Fibroblast of lung (primary cell): ENCODE measurements at regions not wholly inside any gene's neighbourhood (a gene's known extent, or its start where the extent isn't known, plus 50 kb on each side); places are given as distances from the start of the nearest gene placed in this dataset.

ENCODE experiments used
- DNase-seq, 2 donors: peaks; one replicate each; pipeline versions ENCODE4 v3.0.0 to v3.0.0-alpha.2; 2010; ENCODE audit warnings: low read depth in 2 of 2
- H2AFZ ChIP-seq: 2 replicates; pipeline ENCODE4 v1.5.1; 2012; ENCODE audit warnings: low read length, control low read depth, inconsistent platforms
- H3K27ac ChIP-seq: 2 replicates; pipeline ENCODE4 v1.5.1; 2011; ENCODE audit warnings: low read length, control low read depth; ENCODE audit not compliant: insufficient read depth
- H3K27me3 ChIP-seq: 2 replicates; pipeline ENCODE4 v1.5.1; 2011; ENCODE audit warnings: mild to moderate bottlenecking, low read length; ENCODE audit not compliant: control insufficient read depth, insufficient read depth
- H3K36me3 ChIP-seq: 2 replicates; pipeline ENCODE4 v1.5.1; 2011; ENCODE audit warnings: low read length; ENCODE audit not compliant: control insufficient read depth, insufficient read depth
- H3K4me1 ChIP-seq: 2 replicates; pipeline ENCODE4 v1.5.1; 2011; ENCODE audit warnings: low read length; ENCODE audit not compliant: control insufficient read depth, insufficient read depth; ENCODE audit errors: extremely low read depth
- H3K4me2 ChIP-seq: 2 replicates; pipeline ENCODE4 v1.5.1; 2011; ENCODE audit warnings: low read length, control low read depth; ENCODE audit not compliant: insufficient read depth; ENCODE audit errors: extremely low read depth
- H3K4me3 ChIP-seq, 4 experiments: fragments of 200-600 bp in 1 of 4; sonication (generic) in 1 of 4; replicated peaks in 1 of 4; 2 replicates each; pipeline ENCODE4 v1.5.1; 2011 to 2016; ENCODE audit warnings: low read length in 4 of 4, low read depth in 3 of 4, mild to moderate bottlenecking in 3 of 4, control low read depth in 2 of 4, inconsistent platforms in 1 of 4, mixed read lengths in 1 of 4; ENCODE audit not compliant: insufficient read depth in 1 of 4; ENCODE audit errors: control extremely low read depth in 1 of 4
- H3K79me2 ChIP-seq: 2 replicates; pipeline ENCODE4 v1.5.1; 2012; ENCODE audit warnings: mild to moderate bottlenecking, low read length, inconsistent platforms; ENCODE audit not compliant: control insufficient read depth, insufficient read depth
- H3K9ac ChIP-seq: 2 replicates; pipeline ENCODE4 v1.5.1; 2011; ENCODE audit warnings: mild to moderate bottlenecking, low read length, control low read depth; ENCODE audit not compliant: insufficient read depth
- H3K9me3 ChIP-seq: 2 replicates; pipeline ENCODE4 v1.5.1; 2012; ENCODE audit warnings: low read depth, low read length; ENCODE audit not compliant: control insufficient read depth, insufficient read depth
- H4K20me1 ChIP-seq: 2 replicates; pipeline ENCODE4 v1.5.1; 2011; ENCODE audit warnings: low read length; ENCODE audit not compliant: control insufficient read depth, insufficient read depth; ENCODE audit errors: extremely low read depth
- EZH2 ChIP-seq: IDR thresholded peaks from 2 replicates; pipeline ENCODE4 v1.5.1; 2012; ENCODE audit warnings: low read length, control low read depth, mild to moderate bottlenecking; ENCODE audit errors: missing control alignments
- TF ChIP-seq, protein P1 (sequence below), 2 donors: IDR thresholded peaks in 1 of 2; conservative IDR thresholded peaks in 1 of 2; 1 replicate in 1 of 2; 2 replicates in 1 of 2; pipeline ENCODE4 v1.5.1; 2011 to 2012; ENCODE audit warnings: low read length in 2 of 2, control low read depth in 1 of 2, inconsistent platforms in 1 of 2, low read depth in 1 of 2, mild to moderate bottlenecking in 1 of 2

DNA sequence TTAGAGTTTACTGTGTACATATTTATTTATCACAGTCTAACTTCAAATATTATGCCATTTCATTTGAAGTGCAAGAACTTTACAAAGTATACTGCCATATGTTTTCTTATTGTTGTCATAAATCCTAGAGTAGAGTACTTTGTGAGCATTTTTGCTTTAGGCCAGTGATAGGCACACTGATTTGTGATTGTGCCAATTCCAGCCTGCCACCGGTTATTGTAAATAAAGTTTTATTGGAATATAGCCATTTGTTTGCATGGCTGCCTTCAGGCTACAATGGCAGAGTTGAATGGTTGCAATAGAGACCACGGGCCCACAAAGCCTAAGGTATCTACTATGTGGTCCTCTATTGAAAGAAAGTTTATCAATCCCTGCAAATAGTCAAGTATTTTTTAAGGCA, 175.8 kb upstream of the GALNT2 start:
- Histone ChIP-seq H3K36me3 (no peaks in the 10 kb centered on the region), H3K4me1 (no peaks in the 10 kb centered on the region), H3K4me2 (no peak overlapping the region), H3K27me3 (no peaks in the 10 kb centered on the region), H3K27ac (no peak overlapping the region), H3K4me3 (no peak overlapping the region), H4K20me1 (no peaks in the 10 kb centered on the region), H2AFZ (no peak overlapping the region), H3K9ac (no peak overlapping the region), H3K9me3 (no peaks in the 10 kb centered on the region), H3K79me2 (no peaks in the 10 kb centered on the region)
- TF ChIP-seq, protein P1, sequence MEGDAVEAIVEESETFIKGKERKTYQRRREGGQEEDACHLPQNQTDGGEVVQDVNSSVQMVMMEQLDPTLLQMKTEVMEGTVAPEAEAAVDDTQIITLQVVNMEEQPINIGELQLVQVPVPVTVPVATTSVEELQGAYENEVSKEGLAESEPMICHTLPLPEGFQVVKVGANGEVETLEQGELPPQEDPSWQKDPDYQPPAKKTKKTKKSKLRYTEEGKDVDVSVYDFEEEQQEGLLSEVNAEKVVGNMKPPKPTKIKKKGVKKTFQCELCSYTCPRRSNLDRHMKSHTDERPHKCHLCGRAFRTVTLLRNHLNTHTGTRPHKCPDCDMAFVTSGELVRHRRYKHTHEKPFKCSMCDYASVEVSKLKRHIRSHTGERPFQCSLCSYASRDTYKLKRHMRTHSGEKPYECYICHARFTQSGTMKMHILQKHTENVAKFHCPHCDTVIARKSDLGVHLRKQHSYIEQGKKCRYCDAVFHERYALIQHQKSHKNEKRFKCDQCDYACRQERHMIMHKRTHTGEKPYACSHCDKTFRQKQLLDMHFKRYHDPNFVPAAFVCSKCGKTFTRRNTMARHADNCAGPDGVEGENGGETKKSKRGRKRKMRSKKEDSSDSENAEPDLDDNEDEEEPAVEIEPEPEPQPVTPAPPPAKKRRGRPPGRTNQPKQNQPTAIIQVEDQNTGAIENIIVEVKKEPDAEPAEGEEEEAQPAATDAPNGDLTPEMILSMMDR (conservative IDR thresholded peaks at IDR 0.05 in 1 of 2, IDR thresholded peaks at IDR 0.05 in 1 of 2; ENCODE audit: low read depth in 1 of 2, low read length in 2 of 2), result no peak
- TF ChIP-seq EZH2, result no peak
- no peak for DNase-seq

DNA sequence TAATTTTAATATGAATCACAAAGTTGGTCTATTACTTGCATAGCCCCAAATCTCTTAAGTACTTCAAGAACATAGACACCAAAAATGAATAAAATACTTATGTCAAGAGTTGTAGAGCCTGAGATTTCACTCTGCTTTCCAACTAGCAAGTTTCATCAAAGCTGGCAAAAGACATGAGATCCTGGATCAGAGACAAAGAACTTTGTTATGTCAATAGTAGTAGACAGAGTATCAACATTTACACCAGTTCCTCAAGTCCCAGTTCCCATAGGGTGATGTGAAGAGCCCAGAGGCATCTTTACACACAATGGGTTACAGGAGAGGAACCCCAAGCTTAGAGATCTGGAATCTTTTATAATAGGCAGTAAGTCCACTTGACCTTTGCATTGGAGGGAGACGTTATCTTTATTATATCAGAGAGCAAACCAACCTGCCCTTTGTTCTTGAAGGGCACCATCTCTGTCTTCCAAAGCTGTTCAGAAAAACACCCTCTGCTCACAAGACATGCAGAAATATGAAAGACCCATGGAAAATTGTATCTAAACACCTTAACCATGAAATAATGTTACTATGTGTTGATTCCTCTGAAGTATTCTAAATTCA, 174.4 kb upstream of the GALNT2 start:
- H4K20me1 ChIP-seq, result no peaks in the 10 kb centered on the region
- H3K4me2 ChIP-seq, result no peak overlapping the region
- H3K9me3 ChIP-seq, result no peaks in the 10 kb centered on the region
- DNase-seq, result no peak
- H2AFZ ChIP-seq, result no peak overlapping the region
- TF ChIP-seq EZH2, result no peak
- TF ChIP-seq, protein P1 (conservative IDR thresholded peaks at IDR 0.05 in 1 of 2, IDR thresholded peaks at IDR 0.05 in 1 of 2; ENCODE audit: low read depth in 1 of 2, low read length in 2 of 2), result no peak
- no peaks in the 10 kb centered on the region for H3K79me2 ChIP-seq
- H3K36me3 ChIP-seq, result no peaks in the 10 kb centered on the region
- no peak overlapping the region for H3K4me3 ChIP-seq
- no peak overlapping the region for H3K9ac ChIP-seq
- no peaks in the 10 kb centered on the region for H3K27me3 ChIP-seq
- H3K4me1 ChIP-seq, result no peaks in the 10 kb centered on the region
- H3K27ac ChIP-seq, result no peak overlapping the region

DNA sequence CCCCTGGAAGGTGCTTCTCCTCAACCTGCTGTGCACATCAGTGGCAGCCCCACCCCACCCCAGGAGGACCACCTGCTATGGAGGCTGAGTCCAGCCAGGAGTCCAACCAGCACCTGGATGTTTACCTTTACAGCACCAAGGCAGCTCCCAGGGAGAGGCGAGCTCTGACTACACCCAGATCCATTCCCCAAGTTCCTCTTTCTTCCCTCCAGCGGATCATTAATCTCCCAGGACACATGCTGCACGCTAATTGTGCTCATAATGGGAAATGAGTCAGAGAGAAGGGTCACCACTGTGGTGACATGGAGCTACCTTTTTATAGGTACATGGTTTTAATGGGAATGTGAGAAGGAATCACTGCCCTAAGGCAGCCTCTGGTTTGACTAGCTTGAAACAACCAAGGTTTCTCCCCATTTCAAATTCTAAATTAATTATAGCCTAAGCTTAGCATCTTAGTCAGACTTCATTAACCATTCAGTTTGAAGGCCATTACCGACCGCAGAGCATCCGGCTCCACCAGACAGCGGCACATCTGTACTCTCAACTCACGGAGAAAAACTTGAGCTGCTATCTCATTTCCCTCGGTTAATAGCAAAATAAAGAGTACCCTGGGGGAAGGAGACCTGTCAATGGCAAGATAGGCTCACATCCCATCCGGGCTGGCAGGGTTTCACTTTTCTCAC, 173.1 kb upstream of the GALNT2 start:
- Histone ChIP-seq H3K4me3 (no peak overlapping the region), H3K27me3 (no peaks in the 10 kb centered on the region), H3K4me1 (no peaks in the 10 kb centered on the region), H3K4me2 (no peak overlapping the region), H3K27ac (no peak overlapping the region), H3K36me3 (no peaks in the 10 kb centered on the region), H3K9ac (no peak overlapping the region), H4K20me1 (no peaks in the 10 kb centered on the region), H2AFZ (no peak overlapping the region), H3K9me3 (no peaks in the 10 kb centered on the region), H3K79me2 (no peaks in the 10 kb centered on the region)
- TF ChIP-seq, protein P1 (conservative IDR thresholded peaks at IDR 0.05 in 1 of 2, IDR thresholded peaks at IDR 0.05 in 1 of 2; ENCODE audit: low read depth in 1 of 2, low read length in 2 of 2), result no peak
- no peak for TF ChIP-seq EZH2
- DNase-seq, result peak in 1 of 2 donors; percentile 22
